ENCODE measurements at regions not wholly inside any gene's neighbourhood (a gene's known extent, or its start where the extent isn't known, plus 50 kb on each side); places are given as distances from the start of the nearest gene placed in this dataset.

- no peak for TF ChIP-seq CTCF (IDR thresholded peaks at IDR 0.05)
- no peak for TF ChIP-seq POLR2A (IDR thresholded peaks at IDR 0.05)
- no peak for TF ChIP-seq EP300 (IDR thresholded peaks at IDR 0.05)
These were observed 1482.7 kb downstream of the TBC1D22A start for GRCh38 chr22:48245196-48245485.
